ENCODE measurements at regions not wholly inside any gene's neighbourhood (a gene's known extent, or its start where the extent isn't known, plus 50 kb on each side); places are given as distances from the start of the nearest gene placed in this dataset.

DNA sequence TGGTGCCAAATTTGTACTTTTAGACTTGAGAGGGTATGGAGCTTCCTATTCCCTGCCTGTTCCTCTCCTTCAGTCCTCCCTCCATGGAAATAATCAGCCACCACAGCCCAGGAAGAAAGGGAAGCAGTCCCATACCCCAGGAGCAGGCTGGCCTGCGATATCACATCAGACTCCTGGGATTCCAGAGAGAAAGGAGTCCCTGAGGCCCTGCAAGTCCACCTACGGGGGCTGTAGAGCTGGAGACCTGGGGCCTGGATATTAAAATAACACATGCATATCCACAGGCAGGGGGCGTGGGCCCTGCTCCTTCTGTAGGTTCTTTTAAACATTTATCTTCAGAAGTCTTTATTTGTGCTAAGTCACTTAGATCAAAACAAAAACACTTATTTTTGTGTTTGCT lies 117.2 kb downstream of the TMEM174 start:
- TF ChIP-seq POLR2AphosphoS5 (IDR thresholded peaks at IDR 0.05; ENCODE audit: low read depth, low read length) (no peak), POLR2A (IDR thresholded peaks at IDR 0.05; ENCODE audit: low read depth, low read length) (no peak), TAF1 (IDR thresholded peaks at IDR 0.05; ENCODE audit: low read depth, low read length) (no peak), SPI1 (IDR thresholded peaks at IDR 0.05; ENCODE audit: low read depth, low read length) (no peak), PAX5 (IDR thresholded peaks at IDR 0.05; ENCODE audit: insufficient read depth, low read length, severe bottlenecking) (no peak), POU2F2 (IDR thresholded peaks at IDR 0.05; ENCODE audit: low read depth, low read length) (no peak)

Measured in GM12891 (cell line).